ENCODE measurements at regions not wholly inside any gene's neighbourhood (a gene's known extent, or its start where the extent isn't known, plus 50 kb on each side); places are given as distances from the start of the nearest gene placed in this dataset.

- H3K36me3 Mint-ChIP-seq: no peaks in the 10 kb centered on the region
- peaks cover 4 to 6% (median 4%) of the 10 kb centered on the region in 3 donors for H3K4me1 Mint-ChIP-seq
- ChIA-PET POLR2A (no interaction called here), CTCF (no interaction called here)
- H3K9me3 Mint-ChIP-seq: peaks cover 0 to 3% (median 0%) of the 10 kb centered on the region in 3 donors
- Histone ChIP-seq H3K27ac (ENCODE audit: low read length) (no peak overlapping the region), H3K4me1 (ENCODE audit: control insufficient read depth in 1 of 2, extremely low read depth in 1 of 2, insufficient read depth in 2 of 2, low read length in 2 of 2) (no peaks in the 10 kb centered on the region), H3K9me3 (no peaks in the 10 kb centered on the region), H3K27me3 (replicated peaks in 1 of 2; ENCODE audit: control insufficient read depth in 2 of 2, extremely low read depth in 1 of 2, insufficient read depth in 2 of 2, low read length in 1 of 2) (peaks cover 0 to 5% of the 10 kb centered on the region in 2 experiments), H3K4me3 (ENCODE audit: control insufficient read depth in 1 of 2, extremely low read depth in 1 of 2, low read length in 1 of 2) (no peak overlapping the region), H3K36me3 (ENCODE audit: control insufficient read depth in 2 of 2, extremely low read depth in 1 of 2, insufficient read depth in 1 of 2, low read length in 1 of 2) (no peaks in the 10 kb centered on the region)
- DNase-seq (no peak), ATAC-seq (replicated peaks in 1 of 4) (no peak)
- no CpG with 5 or more reads among the region's 1 CpG for WGBS (ENCODE audit: insufficient coverage)
- H3K27ac Mint-ChIP-seq: no peak overlapping the region
- no peak overlapping the region for H3K4me3 Mint-ChIP-seq
- no peaks in the 10 kb centered on the region for H3K27me3 Mint-ChIP-seq
Measured at GRCh38 chr3:153330901-153331300, 168.9 kb downstream of the RAP2B start.

GRCh38 chr3:153331676-153332075 lies 169.7 kb downstream of the RAP2B start:
- Histone ChIP-seq H3K4me1 (ENCODE audit: control insufficient read depth in 1 of 2, extremely low read depth in 1 of 2, insufficient read depth in 2 of 2, low read length in 2 of 2) (no peaks in the 10 kb centered on the region), H3K9me3 (no peaks in the 10 kb centered on the region), H3K4me3 (ENCODE audit: control insufficient read depth in 1 of 2, extremely low read depth in 1 of 2, low read length in 1 of 2) (no peak overlapping the region), H3K27me3 (replicated peaks in 1 of 2; ENCODE audit: control insufficient read depth in 2 of 2, extremely low read depth in 1 of 2, insufficient read depth in 2 of 2, low read length in 1 of 2) (peaks cover 0 to 5% of the 10 kb centered on the region in 2 experiments), H3K27ac (ENCODE audit: low read length) (no peak overlapping the region), H3K36me3 (ENCODE audit: control insufficient read depth in 2 of 2, extremely low read depth in 1 of 2, insufficient read depth in 1 of 2, low read length in 1 of 2) (no peaks in the 10 kb centered on the region)
- H3K4me3 Mint-ChIP-seq: no peak overlapping the region
- DNase-seq (no peak), ATAC-seq (replicated peaks in 1 of 4) (no peak)
- no peaks in the 10 kb centered on the region for H3K36me3 Mint-ChIP-seq
- ChIA-PET POLR2A (no interaction called here), CTCF (no interaction called here)
- peaks cover 4 to 6% (median 4%) of the 10 kb centered on the region in 3 donors for H3K4me1 Mint-ChIP-seq
- no peak overlapping the region for H3K27ac Mint-ChIP-seq
- no peaks in the 10 kb centered on the region for H3K9me3 Mint-ChIP-seq
- H3K27me3 Mint-ChIP-seq: no peaks in the 10 kb centered on the region

DNA sequence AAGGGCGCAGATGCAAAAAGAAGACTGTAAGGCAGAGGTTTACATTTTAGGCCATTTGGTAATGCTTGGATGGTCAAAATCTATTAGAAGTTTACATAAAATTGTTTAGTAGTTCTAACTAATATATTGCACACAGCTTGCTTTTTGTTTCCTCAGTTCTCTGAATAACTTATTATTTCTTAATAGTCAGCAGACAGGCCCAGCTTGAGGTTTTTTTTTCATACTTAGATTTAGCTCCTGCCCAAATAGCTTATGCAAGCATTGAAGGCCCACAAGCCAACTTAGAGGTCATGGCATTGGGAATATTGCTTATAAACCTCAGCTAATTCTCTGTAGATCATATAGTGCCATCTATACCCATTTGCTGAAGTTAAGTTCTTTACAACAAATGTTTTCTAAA lies 172.5 kb downstream of the RAP2B start:
- H3K4me3 ChIP-seq (ENCODE audit: control insufficient read depth in 1 of 2, extremely low read depth in 1 of 2, low read length in 1 of 2): no peak overlapping the region
- H3K9me3 ChIP-seq: no peaks in the 10 kb centered on the region
- CTCF ChIA-PET: no interaction called here
- ATAC-seq (replicated peaks in 1 of 4) (no peak), DNase-seq (no peak)
- Mint-ChIP-seq H3K36me3 (no peaks in the 10 kb centered on the region), H3K4me1 (peaks cover 4 to 6% (median 4%) of the 10 kb centered on the region in 3 donors), H3K27ac (no peak overlapping the region), H3K4me3 (no peak overlapping the region), H3K27me3 (no peaks in the 10 kb centered on the region), H3K9me3 (no peaks in the 10 kb centered on the region)
- no CpG with 5 or more reads among the region's 1 CpG for WGBS (ENCODE audit: insufficient coverage)
- H3K4me1 ChIP-seq (ENCODE audit: control insufficient read depth in 1 of 2, extremely low read depth in 1 of 2, insufficient read depth in 2 of 2, low read length in 2 of 2): no peaks in the 10 kb centered on the region
- POLR2A ChIA-PET: no interaction called here
- H3K27me3 ChIP-seq (replicated peaks in 1 of 2; ENCODE audit: control insufficient read depth in 2 of 2, extremely low read depth in 1 of 2, insufficient read depth in 2 of 2, low read length in 1 of 2): no peaks in the 10 kb centered on the region
- no peaks in the 10 kb centered on the region for H3K36me3 ChIP-seq (ENCODE audit: control insufficient read depth in 2 of 2, extremely low read depth in 1 of 2, insufficient read depth in 1 of 2, low read length in 1 of 2)
- H3K27ac ChIP-seq (ENCODE audit: low read length): no peak overlapping the region

GRCh38 chr3:153337369-153337768 lies 175.3 kb downstream of the RAP2B start:
- 80% methylated on average over 1 of the region's 3 CpGs for WGBS (ENCODE audit: insufficient coverage)
- Histone ChIP-seq H3K4me1 (ENCODE audit: control insufficient read depth in 1 of 2, extremely low read depth in 1 of 2, insufficient read depth in 2 of 2, low read length in 2 of 2) (no peaks in the 10 kb centered on the region), H3K9me3 (no peaks in the 10 kb centered on the region), H3K4me3 (ENCODE audit: control insufficient read depth in 1 of 2, extremely low read depth in 1 of 2, low read length in 1 of 2) (no peak overlapping the region), H3K36me3 (ENCODE audit: control insufficient read depth in 2 of 2, extremely low read depth in 1 of 2, insufficient read depth in 1 of 2, low read length in 1 of 2) (no peaks in the 10 kb centered on the region), H3K27me3 (replicated peaks in 1 of 2; ENCODE audit: control insufficient read depth in 2 of 2, extremely low read depth in 1 of 2, insufficient read depth in 2 of 2, low read length in 1 of 2) (no peaks in the 10 kb centered on the region), H3K27ac (ENCODE audit: low read length) (no peak overlapping the region)
- peaks cover 5 to 9% (median 5%) of the 10 kb centered on the region in 3 donors for H3K9me3 Mint-ChIP-seq
- CTCF ChIA-PET: no interaction called here
- POLR2A ChIA-PET: no interaction called here
- no peak for DNase-seq
- H3K27me3 Mint-ChIP-seq: no peaks in the 10 kb centered on the region
- peaks cover 4 to 6% (median 4%) of the 10 kb centered on the region in 3 donors for H3K4me1 Mint-ChIP-seq
- H3K27ac Mint-ChIP-seq: no peak overlapping the region
- no peak overlapping the region for H3K4me3 Mint-ChIP-seq
- H3K36me3 Mint-ChIP-seq: no peaks in the 10 kb centered on the region
- no peak for ATAC-seq (replicated peaks in 1 of 4)

- Histone ChIP-seq H3K27ac (ENCODE audit: low read length) (no peak overlapping the region), H3K36me3 (ENCODE audit: control insufficient read depth in 2 of 2, extremely low read depth in 1 of 2, insufficient read depth in 1 of 2, low read length in 1 of 2) (no peaks in the 10 kb centered on the region), H3K4me3 (ENCODE audit: control insufficient read depth in 1 of 2, extremely low read depth in 1 of 2, low read length in 1 of 2) (no peak overlapping the region), H3K27me3 (replicated peaks in 1 of 2; ENCODE audit: control insufficient read depth in 2 of 2, extremely low read depth in 1 of 2, insufficient read depth in 2 of 2, low read length in 1 of 2) (no peaks in the 10 kb centered on the region), H3K9me3 (no peaks in the 10 kb centered on the region), H3K4me1 (ENCODE audit: control insufficient read depth in 1 of 2, extremely low read depth in 1 of 2, insufficient read depth in 2 of 2, low read length in 2 of 2) (no peaks in the 10 kb centered on the region)
- WGBS (ENCODE audit: insufficient coverage): no CpG with 5 or more reads among the region's 3 CpGs
- H3K9me3 Mint-ChIP-seq: peaks cover 5 to 10% (median 5%) of the 10 kb centered on the region in 3 donors
- no peak overlapping the region for H3K4me3 Mint-ChIP-seq
- ATAC-seq (replicated peaks in 1 of 4): no peak
- CTCF ChIA-PET: no interaction called here
- no peaks in the 10 kb centered on the region for H3K4me1 Mint-ChIP-seq
- no peaks in the 10 kb centered on the region for H3K27me3 Mint-ChIP-seq
- no peak overlapping the region for H3K27ac Mint-ChIP-seq
- H3K36me3 Mint-ChIP-seq: no peaks in the 10 kb centered on the region
- POLR2A ChIA-PET: no interaction called here
- DNase-seq: no peak
Measured at GRCh38 chr3:153338487-153338886, 176.5 kb downstream of the RAP2B start.

DNA sequence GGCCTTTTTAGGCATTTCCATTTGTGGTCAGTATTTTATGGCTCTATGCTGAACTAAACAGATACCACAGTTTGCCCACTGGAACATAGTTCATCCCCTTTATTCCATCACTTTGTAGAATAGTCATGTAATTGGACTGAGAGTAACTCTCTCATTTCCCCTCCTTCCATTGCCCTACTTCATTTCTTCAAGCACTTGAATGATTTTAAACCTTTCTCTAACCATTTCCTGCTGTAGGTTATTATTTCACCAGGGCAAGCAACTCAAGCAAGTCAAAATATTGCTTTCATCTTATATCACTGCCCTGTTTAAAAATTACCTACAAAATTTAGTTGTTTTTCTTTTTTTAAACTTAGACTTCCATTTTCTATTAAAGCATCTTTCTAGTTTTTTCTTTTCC lies 177.0 kb downstream of the RAP2B start:
- no peak overlapping the region for H3K4me3 ChIP-seq (ENCODE audit: control insufficient read depth in 1 of 2, extremely low read depth in 1 of 2, low read length in 1 of 2)
- no peak overlapping the region for H3K27ac ChIP-seq (ENCODE audit: low read length)
- H3K36me3 ChIP-seq (ENCODE audit: control insufficient read depth in 2 of 2, extremely low read depth in 1 of 2, insufficient read depth in 1 of 2, low read length in 1 of 2): no peaks in the 10 kb centered on the region
- ChIA-PET CTCF (no interaction called here), POLR2A (no interaction called here)
- H3K9me3 Mint-ChIP-seq: peaks cover 5 to 10% (median 5%) of the 10 kb centered on the region in 3 donors
- no peaks in the 10 kb centered on the region for H3K27me3 ChIP-seq (replicated peaks in 1 of 2; ENCODE audit: control insufficient read depth in 2 of 2, extremely low read depth in 1 of 2, insufficient read depth in 2 of 2, low read length in 1 of 2)
- H3K4me1 ChIP-seq (ENCODE audit: control insufficient read depth in 1 of 2, extremely low read depth in 1 of 2, insufficient read depth in 2 of 2, low read length in 2 of 2): no peaks in the 10 kb centered on the region
- no peak overlapping the region for H3K4me3 Mint-ChIP-seq
- no peak for DNase-seq
- no peaks in the 10 kb centered on the region for H3K9me3 ChIP-seq
- no peak overlapping the region for H3K27ac Mint-ChIP-seq
- no peaks in the 10 kb centered on the region for H3K27me3 Mint-ChIP-seq
- no peak for ATAC-seq (replicated peaks in 1 of 4)
- no peaks in the 10 kb centered on the region for H3K36me3 Mint-ChIP-seq
- H3K4me1 Mint-ChIP-seq: no peaks in the 10 kb centered on the region

DNA sequence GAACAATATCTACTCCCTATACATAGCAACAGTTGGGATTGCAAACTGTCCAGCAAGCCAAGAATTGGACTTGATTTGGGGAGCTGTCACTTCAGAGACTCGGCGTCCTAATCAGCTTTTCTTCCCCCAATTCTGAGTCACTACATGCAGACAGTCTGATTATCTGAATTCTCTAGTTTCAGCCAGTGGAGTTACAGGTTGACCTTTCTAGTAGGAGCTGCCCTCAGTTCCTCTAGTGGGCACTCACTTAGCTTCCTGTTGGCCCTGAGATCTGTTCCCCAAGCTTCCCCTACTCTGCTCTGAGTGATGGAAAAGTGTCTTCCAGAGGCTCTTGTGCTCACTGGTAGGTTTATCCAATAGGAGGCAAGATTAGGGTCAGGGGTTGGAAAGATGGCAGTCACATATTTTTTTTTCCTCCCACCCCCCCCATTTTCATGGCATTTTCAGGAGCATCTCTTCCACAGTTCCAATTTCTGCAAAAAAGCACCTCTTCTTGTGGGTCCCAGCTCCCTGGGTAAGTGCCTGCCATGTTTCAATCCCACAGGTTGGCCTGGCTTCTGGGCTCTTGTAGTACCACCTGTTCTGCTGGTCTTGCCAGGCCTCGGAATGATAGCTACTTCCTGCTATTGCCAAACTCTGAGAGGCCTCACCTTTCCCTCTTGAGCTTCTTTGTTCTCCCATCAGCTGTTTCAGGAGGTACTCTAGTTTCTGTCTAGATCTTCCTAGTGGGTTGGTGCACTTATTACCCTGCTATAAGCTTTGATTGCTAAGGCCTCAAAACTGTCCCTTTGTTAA lies 182.2 kb downstream of the RAP2B start:
- H3K4me1 ChIP-seq (ENCODE audit: control insufficient read depth in 1 of 2, extremely low read depth in 1 of 2, insufficient read depth in 2 of 2, low read length in 2 of 2): no peaks in the 10 kb centered on the region
- H3K9me3 Mint-ChIP-seq: peaks cover 5 to 10% (median 5%) of the 10 kb centered on the region in 3 donors
- no peaks in the 10 kb centered on the region for H3K36me3 ChIP-seq (ENCODE audit: control insufficient read depth in 2 of 2, extremely low read depth in 1 of 2, insufficient read depth in 1 of 2, low read length in 1 of 2)
- no peak overlapping the region for H3K4me3 Mint-ChIP-seq
- POLR2A ChIA-PET: no interaction called here
- DNase-seq: no peak
- CTCF ChIA-PET: interaction anchor here (0.7 to 1.1 kb wide), 2 partner anchors 29 to 179 kb away, joined by 3 to 5 read pairs; no protein-coding TSS in a partner anchor
- no peaks in the 10 kb centered on the region for H3K27me3 ChIP-seq (replicated peaks in 1 of 2; ENCODE audit: control insufficient read depth in 2 of 2, extremely low read depth in 1 of 2, insufficient read depth in 2 of 2, low read length in 1 of 2)
- H3K4me1 Mint-ChIP-seq: no peaks in the 10 kb centered on the region
- H3K36me3 Mint-ChIP-seq: no peaks in the 10 kb centered on the region
- no peak overlapping the region for H3K27ac ChIP-seq (ENCODE audit: low read length)
- H3K27me3 Mint-ChIP-seq: no peaks in the 10 kb centered on the region
- no peak overlapping the region for H3K4me3 ChIP-seq (ENCODE audit: control insufficient read depth in 1 of 2, extremely low read depth in 1 of 2, low read length in 1 of 2)
- ATAC-seq (replicated peaks in 1 of 4): no peak
- WGBS (ENCODE audit: insufficient coverage): 60% methylated on average over 1 of the region's 3 CpGs
- no peak overlapping the region for H3K27ac Mint-ChIP-seq
- H3K9me3 ChIP-seq: no peaks in the 10 kb centered on the region

Data from T-cell (primary cell).